CD14-positive monocyte (primary cell): ENCODE measurements at regions not wholly inside any gene's neighbourhood (a gene's known extent, or its start where the extent isn't known, plus 50 kb on each side); places are given as distances from the start of the nearest gene placed in this dataset.
"Not testable (repeated sequence)": the region's sequence is repeated elsewhere in the genome, so short reads cannot be mapped to it uniquely, and the experiment has no call there.

Source experiments
- DNase-seq, 3 donors: peaks; one replicate each; pipeline ENCODE4 v3.0.0-alpha.2; 2011 to 2022
- H2AFZ ChIP-seq: 2 replicates; pipeline ENCODE4 v1.6.0; 2012; ENCODE audit warnings: mild to moderate bottlenecking, low read depth, low read length, inconsistent platforms; ENCODE audit not compliant: insufficient read depth, poor library complexity, severe bottlenecking
- H3K27ac ChIP-seq, 2 donors: 1 replicate in 1 of 2; 2 replicates in 1 of 2; pipeline ENCODE4 v1.5.1; 2012 to 2013; ENCODE audit warnings: low read length in 2 of 2, control low read depth in 1 of 2, inconsistent platforms in 1 of 2, low read depth in 1 of 2, mild to moderate bottlenecking in 1 of 2
- H3K27me3 ChIP-seq, 2 donors: one replicate each; pipeline versions ENCODE4 v1.6.0 to v1.6.1; 2011 to 2013; ENCODE audit warnings: low read length in 2 of 2; ENCODE audit not compliant: control insufficient read depth in 2 of 2, insufficient read depth in 2 of 2
- H3K36me3 ChIP-seq, 2 donors: replicated peaks in 1 of 2; 1 replicate in 1 of 2; 2 replicates in 1 of 2; pipeline versions ENCODE4 v1.5.1 to v1.6.1; 2012 to 2013; ENCODE audit warnings: low read length in 2 of 2, control low read depth in 1 of 2, inconsistent platforms in 1 of 2, mild to moderate bottlenecking in 1 of 2; ENCODE audit not compliant: insufficient read depth in 2 of 2, control insufficient read depth in 1 of 2
- H3K4me1 ChIP-seq, 2 donors: 1 replicate in 1 of 2; 2 replicates in 1 of 2; pipeline versions ENCODE4 v1.5.1 to v1.6.1; 2012 to 2013; ENCODE audit warnings: low read length in 2 of 2, control low read depth in 1 of 2, inconsistent platforms in 1 of 2, mild to moderate bottlenecking in 1 of 2, moderate library complexity in 1 of 2; ENCODE audit not compliant: insufficient read depth in 2 of 2, control insufficient read depth in 1 of 2
- H3K4me2 ChIP-seq: replicated peaks from 2 replicates; pipeline ENCODE3; 2012; ENCODE audit warnings: low read length, moderate library complexity, mild to moderate bottlenecking; ENCODE audit not compliant: poor library complexity, severe bottlenecking; ENCODE audit errors: extremely low read depth
- H3K4me3 ChIP-seq, 3 experiments: fragments of 200-600 bp in 1 of 3; sonication (generic) in 1 of 3; replicated peaks in 1 of 3; 1 replicate in 2 of 3; 2 replicates in 1 of 3; pipeline ENCODE4 v1.5.1; 2011 to 2013; ENCODE audit warnings: low read length in 3 of 3, mild to moderate bottlenecking in 3 of 3, control low read depth in 2 of 3, low read depth in 2 of 3, inconsistent platforms in 1 of 3, moderate library complexity in 1 of 3
- H3K79me2 ChIP-seq: 2 replicates; pipeline ENCODE4 v1.6.0; 2012; ENCODE audit warnings: mild to moderate bottlenecking, control low read depth, inconsistent platforms, low read length, moderate library complexity; ENCODE audit not compliant: insufficient read depth
- H3K9ac ChIP-seq: 2 replicates; pipeline ENCODE4 v1.6.0; 2017; ENCODE audit warnings: low read length, mild to moderate bottlenecking; ENCODE audit not compliant: insufficient read depth, poor library complexity, severe bottlenecking
- H3K9me3 ChIP-seq, 2 donors: replicated peaks in 1 of 2; 1 replicate in 1 of 2; 2 replicates in 1 of 2; pipeline versions ENCODE4 v1.5.1 to v1.6.1; 2012 to 2013; ENCODE audit warnings: low read length in 2 of 2, control low read depth in 1 of 2; ENCODE audit not compliant: control insufficient read depth in 1 of 2, insufficient read depth in 1 of 2
- H4K20me1 ChIP-seq: 2 replicates; pipeline ENCODE4 v1.6.0; 2012; ENCODE audit warnings: mild to moderate bottlenecking, low read length, control low read depth, moderate library complexity; ENCODE audit not compliant: insufficient read depth
- H3K27ac Mint-ChIP-seq, 7 donors: one replicate each; pipeline ENCODE4 v1.8.0; 2020; ENCODE audit warnings: mild to moderate bottlenecking in 7 of 7, mixed read lengths in 7 of 7, moderate library complexity in 6 of 7, inconsistent platforms in 2 of 7
- H3K27me3 Mint-ChIP-seq, 3 donors: one replicate each; pipeline ENCODE4 v1.8.0; 2021 to 2022; ENCODE audit warnings: low read depth in 3 of 3, mild to moderate bottlenecking in 3 of 3, mixed read lengths in 3 of 3, moderate library complexity in 3 of 3, inconsistent platforms in 1 of 3
- H3K36me3 Mint-ChIP-seq, 2 donors: one replicate each; pipeline ENCODE4 v1.8.0; 2020; ENCODE audit warnings: mixed read lengths in 2 of 2, inconsistent platforms in 1 of 2, mild to moderate bottlenecking in 1 of 2
- H3K4me1 Mint-ChIP-seq: one replicate; pipeline ENCODE4 v1.8.0; 2020; ENCODE audit warnings: mild to moderate bottlenecking, mixed read lengths
- H3K4me3 Mint-ChIP-seq, 2 donors: one replicate each; pipeline ENCODE4 v1.8.0; 2020; ENCODE audit warnings: mild to moderate bottlenecking in 2 of 2, mixed read lengths in 2 of 2, moderate library complexity in 1 of 2
- H3K9me3 Mint-ChIP-seq, 7 donors: one replicate each; pipeline ENCODE4 v1.8.0; 2020 to 2022; ENCODE audit warnings: mixed read lengths in 7 of 7, mild to moderate bottlenecking in 6 of 7, moderate library complexity in 6 of 7, inconsistent platforms in 2 of 7
- WGBS: methylation state at CpG from one replicate; pipeline ENCODE4 v1.1.5; 2013; ENCODE audit warnings: missing lambda C conversion rate; ENCODE audit not compliant: insufficient coverage; 5-methylcytosine and 5-hydroxymethylcytosine counted together
- intact Hi-C, 2 donors: fragments of 100-400 bp; cut with micrococcal nuclease; formaldehyde crosslinking; loops; one replicate each; pipeline versions ENCODE4 v1.15.0 to v1.15.1; 2023
- TF ChIP-seq, protein P1 (sequence below): fragments of 200-600 bp; IDR thresholded peaks from one replicate; pipeline ENCODE4 v1.8.0; 2022; ENCODE audit warnings: antibody characterized with exemption, mild to moderate bottlenecking

DNA sequence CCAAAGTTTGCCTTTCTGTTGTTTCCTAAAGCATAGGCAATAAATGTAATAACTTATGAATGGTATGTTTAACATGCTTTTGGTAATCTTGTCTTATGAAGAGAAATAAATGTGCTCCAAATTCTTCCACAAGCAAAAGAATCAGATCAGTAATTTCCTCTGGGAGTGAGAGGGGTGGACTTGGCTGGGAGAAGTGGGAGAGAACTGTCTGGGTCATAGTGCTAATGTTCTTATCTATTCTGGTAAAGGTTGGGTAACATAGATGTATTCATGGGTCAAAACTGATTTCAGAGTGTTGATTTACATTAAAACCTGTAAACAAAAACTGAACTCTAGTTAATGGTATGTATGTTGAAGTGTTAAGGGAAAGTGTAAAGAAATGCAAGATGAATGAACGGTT, 211.7 kb upstream of the IRS2 start:
- Mint-ChIP-seq H3K27me3 (peaks cover 0 to 1% (median 0%) of the 10 kb centered on the region in 3 donors), H3K36me3 (no peaks in the 10 kb centered on the region), H3K9me3 (peaks cover 0 to 1% (median 0%) of the 10 kb centered on the region in 7 donors), H3K27ac (no peak overlapping the region), H3K4me3 (no peak overlapping the region), H3K4me1 (no peaks in the 10 kb centered on the region)
- no peak overlapping the region for H2AFZ ChIP-seq
- H3K9ac ChIP-seq = no peak overlapping the region
- H4K20me1 ChIP-seq = no peaks in the 10 kb centered on the region
- H3K27ac ChIP-seq = no peak overlapping the region
- no peak for DNase-seq
- TF ChIP-seq, protein P1, sequence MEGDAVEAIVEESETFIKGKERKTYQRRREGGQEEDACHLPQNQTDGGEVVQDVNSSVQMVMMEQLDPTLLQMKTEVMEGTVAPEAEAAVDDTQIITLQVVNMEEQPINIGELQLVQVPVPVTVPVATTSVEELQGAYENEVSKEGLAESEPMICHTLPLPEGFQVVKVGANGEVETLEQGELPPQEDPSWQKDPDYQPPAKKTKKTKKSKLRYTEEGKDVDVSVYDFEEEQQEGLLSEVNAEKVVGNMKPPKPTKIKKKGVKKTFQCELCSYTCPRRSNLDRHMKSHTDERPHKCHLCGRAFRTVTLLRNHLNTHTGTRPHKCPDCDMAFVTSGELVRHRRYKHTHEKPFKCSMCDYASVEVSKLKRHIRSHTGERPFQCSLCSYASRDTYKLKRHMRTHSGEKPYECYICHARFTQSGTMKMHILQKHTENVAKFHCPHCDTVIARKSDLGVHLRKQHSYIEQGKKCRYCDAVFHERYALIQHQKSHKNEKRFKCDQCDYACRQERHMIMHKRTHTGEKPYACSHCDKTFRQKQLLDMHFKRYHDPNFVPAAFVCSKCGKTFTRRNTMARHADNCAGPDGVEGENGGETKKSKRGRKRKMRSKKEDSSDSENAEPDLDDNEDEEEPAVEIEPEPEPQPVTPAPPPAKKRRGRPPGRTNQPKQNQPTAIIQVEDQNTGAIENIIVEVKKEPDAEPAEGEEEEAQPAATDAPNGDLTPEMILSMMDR = no peak
- H3K4me1 ChIP-seq = no peaks in the 10 kb centered on the region
- no peaks in the 10 kb centered on the region for H3K9me3 ChIP-seq
- no peak overlapping the region for H3K4me3 ChIP-seq
- H3K36me3 ChIP-seq = no peaks in the 10 kb centered on the region
- H3K79me2 ChIP-seq = no peaks in the 10 kb centered on the region
- H3K27me3 ChIP-seq = no peaks in the 10 kb centered on the region
- intact Hi-C loops = no loop called here
- 100% methylated on average over 1 of the region's 1 CpG for WGBS
- no peak overlapping the region for H3K4me2 ChIP-seq

- H3K27ac Mint-ChIP-seq, H2AFZ ChIP-seq, H3K9me3 ChIP-seq, H3K36me3 ChIP-seq, H3K4me1 Mint-ChIP-seq, DNase-seq, H3K36me3 Mint-ChIP-seq, H3K27me3 Mint-ChIP-seq, H4K20me1 ChIP-seq, H3K27me3 ChIP-seq, H3K79me2 ChIP-seq, H3K4me3 Mint-ChIP-seq, H3K27ac ChIP-seq, H3K4me1 ChIP-seq, H3K4me3 ChIP-seq, H3K9me3 Mint-ChIP-seq, H3K9ac ChIP-seq, H3K4me2 ChIP-seq, intact Hi-C loops: not testable (repeated sequence)
- WGBS = no CpG with 5 or more reads among the region's 5 CpGs
Observed at GRCh38 chr13:109997056-109997595, 210.7 kb upstream of the IRS2 start.
